A549 (cell line): ENCODE measurements at regions not wholly inside any gene's neighbourhood (a gene's known extent, or its start where the extent isn't known, plus 50 kb on each side); places are given as distances from the start of the nearest gene placed in this dataset.
"Not testable (repeated sequence)": the region's sequence is repeated elsewhere in the genome, so short reads cannot be mapped to it uniquely, and the experiment has no call there.

Experiments used
- ATAC-seq, 2 experiments: fragments of 200-7000 bp in 1 of 2; fragments of >200 bp in 1 of 2; cut with Nextera tagmentation in 1 of 2; cut with Tn5 transposase in 1 of 2; 3 replicates each; pipeline versions ENCODE4 v1.8.0 to v1.9.1; 2018 to 2020; ENCODE audit warnings: mild to moderate bottlenecking in 1 of 2, moderate library complexity in 1 of 2
- CTCF ChIA-PET: fragments of 300-600 bp; sonication (Branson Sonifier 250); formaldehyde crosslinking; extraction: SDS; loops from one replicate; lab custom pipeline; 2021; ENCODE audit warnings: antibody characterized with exemption, inconsistent platforms; lab: Yijun Ruan, JAX
- POLR2A ChIA-PET: fragments of 350-600 bp; formaldehyde crosslinking; extraction: SDS; loops from one replicate; lab custom pipeline; 2021; ENCODE audit warnings: antibody characterized with exemption, inconsistent platforms; lab: Yijun Ruan, JAX
- DNase-seq, 2 experiments: peaks; one replicate each; pipeline versions ENCODE4 v3.0.0 to v3.0.0-alpha.2; 2011 to 2016; ENCODE audit warnings: low read depth in 1 of 2, low spot score in 1 of 2
- FAIRE-seq: peaks from 2 replicates; lab custom pipeline; 2011; peaks lifted over from hg19 to GRCh38; lab: Jason Lieb, UNC
- H3K27ac ChIP-seq, 2 experiments: fragments of >200 bp; sonication (Bioruptor Twin); formaldehyde crosslinking; 3 replicates each; pipeline ENCODE4 v1.5.1; 2016 to 2017
- H3K4me1 ChIP-seq: fragments of >200 bp; sonication (Bioruptor Twin); formaldehyde crosslinking; 3 replicates; pipeline ENCODE4 v1.6.1; 2016
- H3K4me2 ChIP-seq: fragments of >200 bp; sonication (Bioruptor Twin); formaldehyde crosslinking; 3 replicates; pipeline ENCODE4 v1.6.1; 2016
- H3K4me3 ChIP-seq: fragments of >200 bp; sonication (Bioruptor Twin); formaldehyde crosslinking; 3 replicates; pipeline ENCODE4 v1.5.1; 2016
- H3K9me3 ChIP-seq: fragments of >200 bp; sonication (Bioruptor Twin); formaldehyde crosslinking; 3 replicates; pipeline ENCODE4 v1.6.1; 2016
- BCL3 ChIP-seq: fragments of >200 bp; sonication (Bioruptor Twin); formaldehyde crosslinking; IDR thresholded peaks from 3 replicates; pipeline ENCODE4 v1.6.1; 2016
- CBX2 ChIP-seq: fragments of 200-600 bp; sonication (generic); IDR thresholded peaks from 2 replicates; pipeline ENCODE4 v1.6.1; 2016; ENCODE audit warnings: low read depth, mild to moderate bottlenecking, borderline replicate concordance
- CTCF ChIP-seq: fragments of >200 bp; sonication (Bioruptor Twin); formaldehyde crosslinking; IDR thresholded peaks from 3 replicates; pipeline ENCODE4 v1.5.1; 2016
- EHMT2 ChIP-seq: fragments of 200-600 bp; sonication (generic); IDR thresholded peaks from 2 replicates; pipeline ENCODE4 v1.6.1; 2016; ENCODE audit warnings: antibody characterized with exemption, low read depth, mild to moderate bottlenecking, moderate library complexity
- GATA3 ChIP-seq: IDR thresholded peaks from 2 replicates; pipeline ENCODE4 v1.6.1; 2012; ENCODE audit warnings: borderline replicate concordance
- JUN ChIP-seq, 2 experiments: fragments of >200 bp; sonication (Bioruptor Twin); formaldehyde crosslinking; IDR thresholded peaks; 2 replicates in 1 of 2; 3 replicates in 1 of 2; pipeline ENCODE4 v1.6.1; 2016 to 2017
- MAFK ChIP-seq: fragments of 450-650 bp; IDR thresholded peaks from 2 replicates; pipeline ENCODE4 v1.6.1; 2014; ENCODE audit not compliant: partially characterized antibody
- MAZ ChIP-seq: fragments of 150-350 bp; IDR thresholded peaks from 2 replicates; pipeline ENCODE4 v1.6.1; 2014; ENCODE audit warnings: antibody characterized with exemption, low read depth, low read length, borderline replicate concordance
- PBX3 ChIP-seq: IDR thresholded peaks from 2 replicates; pipeline ENCODE4 v1.6.1; 2012
- PHF8 ChIP-seq: fragments of 200-600 bp; sonication (generic); IDR thresholded peaks from 2 replicates; pipeline ENCODE4 v1.6.1; 2016; ENCODE audit warnings: low read depth, mild to moderate bottlenecking, antibody characterized with exemption, moderate library complexity, borderline replicate concordance
- POLR2AphosphoS2 ChIP-seq: conservative IDR thresholded peaks from 2 replicates; pipeline ENCODE4 v1.6.1; 2012; ENCODE audit warnings: low read length, improper control_type of control experiment, inconsistent platforms
- RAD21 ChIP-seq, 2 experiments: fragments of >200 bp in 1 of 2; sonication (Bioruptor Twin) in 1 of 2; formaldehyde crosslinking in 1 of 2; IDR thresholded peaks in 1 of 2; conservative IDR thresholded peaks in 1 of 2; 2 replicates in 1 of 2; 3 replicates in 1 of 2; pipeline ENCODE4 v1.6.1; 2012 to 2018; ENCODE audit warnings: inconsistent platforms in 1 of 2
- REST ChIP-seq: fragments of 200-600 bp; sonication (generic); IDR thresholded peaks from 2 replicates; pipeline ENCODE4 v1.6.1; 2016; ENCODE audit warnings: antibody characterized with exemption, mild to moderate bottlenecking, moderate library complexity
- SMC3 ChIP-seq: fragments of >200 bp; sonication (Bioruptor Twin); formaldehyde crosslinking; IDR thresholded peaks from 3 replicates; pipeline ENCODE4 v1.6.1; 2018; ENCODE audit warnings: inconsistent platforms
- SREBF2 ChIP-seq: fragments of 450-650 bp; IDR thresholded peaks from 2 replicates; pipeline ENCODE4 v1.6.1; 2014; ENCODE audit warnings: mild to moderate bottlenecking, moderate library complexity
- TFCP2L1 ChIP-seq: fragments of 250-450 bp; sonication (Bioruptor Pico); IDR thresholded peaks from 2 replicates; pipeline ENCODE4 v1.5.0; 2021; ENCODE audit warnings: mild to moderate bottlenecking
- ZSCAN20 ChIP-seq: fragments of 250-450 bp; sonication (Bioruptor Pico); IDR thresholded peaks from 2 replicates; pipeline ENCODE4 v1.8.0; 2022; ENCODE audit warnings: mild to moderate bottlenecking, moderate library complexity
- WGBS: methylation state at CpG from one replicate; pipeline ENCODE4 v1.1.6; 2017; ENCODE audit errors: missing lambda C conversion rate; 5-methylcytosine and 5-hydroxymethylcytosine counted together

- H3K4me3 ChIP-seq, H3K27ac ChIP-seq, ATAC-seq, POLR2A ChIA-PET, H3K9me3 ChIP-seq, FAIRE-seq, H3K4me2 ChIP-seq, CTCF ChIA-PET, DNase-seq, H3K4me1 ChIP-seq: not testable (repeated sequence)
- WGBS = 31% methylated on average over 1 of the region's 1 CpG
These were observed 701.3 kb downstream of the PLOD2 start for GRCh38 chr3:145459681-145460080.

- FAIRE-seq (no peak), DNase-seq (no peak), ATAC-seq (no peak)
- ChIA-PET CTCF (no interaction called here), POLR2A (no interaction called here)
- 43% methylated on average over 3 of the region's 3 CpGs for WGBS
- Histone ChIP-seq H3K4me1 (no peaks in the 10 kb centered on the region), H3K4me3 (no peak overlapping the region), H3K4me2 (no peak overlapping the region), H3K9me3 (no peaks in the 10 kb centered on the region), H3K27ac (no peak overlapping the region)
- no peak for TF ChIP-seq REST
- no peak for TF ChIP-seq POLR2AphosphoS2
- no peak for TF ChIP-seq ZSCAN20 (CRISPR knock-in tag)
- TF ChIP-seq SMC3 = no peak
- TF ChIP-seq MAFK = no peak
These were observed 689.0 kb downstream of the PLOD2 start for GRCh38 chr3:145471976-145472375.

- H3K27ac ChIP-seq, CTCF ChIA-PET, ATAC-seq, DNase-seq, H3K4me1 ChIP-seq, FAIRE-seq, H3K9me3 ChIP-seq, H3K4me2 ChIP-seq, H3K4me3 ChIP-seq, POLR2A ChIA-PET: not testable (repeated sequence)
- 57% methylated on average over 6 of the region's 25 CpGs for WGBS
These were observed 678.2 kb downstream of the PLOD2 start for GRCh38 chr3:145482735-145483134.

- Histone ChIP-seq H3K4me3 (no peak overlapping the region), H3K4me1 (no peaks in the 10 kb centered on the region), H3K27ac (no peak overlapping the region), H3K9me3 (no peaks in the 10 kb centered on the region), H3K4me2 (no peak overlapping the region)
- ATAC-seq = no peak
- DNase-seq = no peak
- 37% methylated on average over 3 of the region's 3 CpGs for WGBS
- no peak for FAIRE-seq
- ChIA-PET CTCF (no interaction called here), POLR2A (no interaction called here)
- no peak for TF ChIP-seq EHMT2
- TF ChIP-seq CBX2 = no peak
- TF ChIP-seq PBX3 = no peak
- TF ChIP-seq SREBF2 = no peak
- no peak for TF ChIP-seq TFCP2L1 (CRISPR knock-in tag)
- TF ChIP-seq CTCF = no peak
- TF ChIP-seq MAZ = no peak
- TF ChIP-seq BCL3 = no peak
- no peak for TF ChIP-seq REST
- TF ChIP-seq RAD21 (conservative IDR thresholded peaks at IDR 0.05 in 1 of 2, IDR thresholded peaks at IDR 0.05 in 1 of 2) = no peak
- no peak for TF ChIP-seq GATA3
- no peak for TF ChIP-seq JUN (IDR thresholded peaks at IDR 0.05)
- TF ChIP-seq PHF8 = no peak
These were observed 677.0 kb downstream of the PLOD2 start for GRCh38 chr3:145483992-145484391.
